GM18502 (cell line): ENCODE measurements at regions not wholly inside any gene's neighbourhood (a gene's known extent, or its start where the extent isn't known, plus 50 kb on each side); places are given as distances from the start of the nearest gene placed in this dataset.

Experiments used
- ATAC-seq: cut with Tn5 transposase; IDR thresholded peaks from one replicate; pipeline ENCODE4 v1.9.1; 2021; ENCODE audit warnings: mild to moderate bottlenecking; ENCODE audit not compliant: unreplicated experiment, poor library complexity

GRCh38 chr20:58094698-58095097 lies 133.8 kb downstream of the ANKRD60 start:
- no peak for ATAC-seq

GRCh38 chr20:58094160-58094559 lies 134.3 kb downstream of the ANKRD60 start:
- ATAC-seq = no peak

DNA sequence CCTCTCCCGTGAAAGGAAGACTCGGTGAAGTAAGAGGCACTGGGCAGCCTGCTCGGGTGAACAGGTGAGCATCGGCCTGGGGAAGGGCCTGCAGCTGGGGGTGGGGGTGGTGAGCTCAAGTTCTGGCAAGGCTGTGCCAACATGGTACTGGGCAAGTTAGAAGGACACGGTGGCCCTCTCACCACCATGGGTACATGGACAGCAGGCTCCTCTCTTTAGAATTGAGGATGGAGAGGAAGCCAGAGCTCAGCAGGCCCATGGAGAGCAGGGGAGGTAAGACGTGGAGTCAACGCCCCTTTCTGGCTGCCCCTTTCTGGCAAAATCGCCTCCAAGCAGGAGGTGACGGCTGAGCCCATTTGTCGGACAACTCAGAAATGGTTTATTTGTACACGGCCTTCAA lies 135.6 kb downstream of the ANKRD60 start:
- no peak for ATAC-seq

DNA sequence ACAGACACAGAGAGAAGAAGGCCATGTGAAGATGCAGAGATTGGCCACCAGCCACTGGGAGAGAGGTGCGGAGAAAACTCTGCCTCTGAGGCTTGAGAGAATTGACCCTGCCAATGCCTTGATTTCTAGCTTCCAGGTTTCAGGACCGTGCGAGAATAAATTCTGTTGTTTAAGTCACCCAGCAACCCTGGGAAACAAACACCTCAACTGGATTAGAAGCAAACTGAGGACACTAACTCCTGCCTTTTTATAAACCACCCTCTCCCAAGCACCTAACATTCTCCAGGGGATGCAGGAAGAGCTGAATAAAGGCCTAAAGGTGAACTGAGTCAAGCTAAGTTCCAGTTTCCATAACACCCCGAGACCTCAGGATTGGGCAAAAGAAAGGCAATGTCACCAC lies 136.1 kb downstream of the ANKRD60 start:
- no peak for ATAC-seq

DNA sequence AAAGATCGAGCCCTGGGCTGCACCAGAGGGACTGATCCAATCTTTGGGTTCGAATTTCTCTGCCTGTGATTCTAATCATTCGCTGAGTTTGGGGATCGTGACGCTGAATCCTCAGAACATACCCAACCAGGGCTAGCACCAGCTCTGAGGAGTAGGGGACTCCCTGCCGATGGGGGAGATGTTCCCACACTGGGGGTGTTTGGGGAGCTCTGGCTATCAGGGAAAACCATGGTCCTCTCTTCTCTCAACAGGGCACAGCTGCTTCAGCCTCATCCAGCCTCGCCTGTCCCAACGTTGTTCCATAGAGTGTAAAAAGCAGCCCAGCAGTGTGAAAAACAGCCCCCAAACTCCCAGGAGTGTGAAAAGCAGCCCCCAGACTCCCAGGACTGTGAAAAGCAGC lies 136.6 kb downstream of the ANKRD60 start:
- ATAC-seq = no peak

DNA sequence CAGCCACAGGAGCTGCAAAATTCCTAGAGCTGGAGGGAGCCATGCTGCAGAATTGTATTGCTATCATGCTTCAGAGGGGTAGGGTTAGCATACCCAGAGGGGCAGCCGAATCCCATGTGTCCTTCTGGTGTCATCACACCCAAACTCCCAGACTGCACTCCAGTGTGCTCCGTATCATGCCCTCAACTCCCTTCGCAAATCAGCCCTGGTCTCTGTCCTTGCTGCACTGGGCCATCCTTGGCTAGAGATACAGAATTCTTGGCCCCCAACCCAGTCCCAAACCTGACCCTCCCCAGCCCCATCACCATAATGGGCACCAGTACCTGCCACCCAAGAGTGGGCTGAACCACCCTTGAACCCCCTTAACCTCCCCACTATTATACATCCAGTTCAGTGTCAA lies 138.3 kb downstream of the ANKRD60 start:
- no peak for ATAC-seq

DNA sequence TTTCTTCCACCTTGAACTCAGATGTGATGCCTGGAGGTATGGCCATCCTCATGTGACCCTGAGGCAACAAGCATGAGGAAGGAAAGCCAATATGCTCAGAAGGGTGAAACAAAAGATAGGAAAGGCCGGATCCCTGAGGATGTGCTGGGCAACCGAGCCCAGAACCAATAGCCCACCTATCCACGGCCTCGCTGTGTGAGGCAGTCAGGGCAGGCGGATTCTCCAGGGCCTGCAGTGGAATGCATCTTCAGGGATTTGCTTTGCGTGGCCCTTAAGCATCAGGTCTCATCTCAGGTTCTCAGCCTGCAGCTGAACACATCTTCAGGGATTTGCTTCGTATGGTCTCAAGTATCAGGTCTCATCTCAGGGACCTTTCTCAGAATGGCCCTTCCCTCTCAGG lies 139.8 kb downstream of the ANKRD60 start:
- ATAC-seq = no peak

GRCh38 chr20:58088105-58088504 lies 140.3 kb downstream of the ANKRD60 start:
- ATAC-seq = no peak

- no peak for ATAC-seq
Measured at GRCh38 chr20:58087562-58087858, 140.9 kb downstream of the ANKRD60 start.

GRCh38 chr20:58086763-58087561 lies 141.5 kb downstream of the ANKRD60 start:
- ATAC-seq = no peak

DNA sequence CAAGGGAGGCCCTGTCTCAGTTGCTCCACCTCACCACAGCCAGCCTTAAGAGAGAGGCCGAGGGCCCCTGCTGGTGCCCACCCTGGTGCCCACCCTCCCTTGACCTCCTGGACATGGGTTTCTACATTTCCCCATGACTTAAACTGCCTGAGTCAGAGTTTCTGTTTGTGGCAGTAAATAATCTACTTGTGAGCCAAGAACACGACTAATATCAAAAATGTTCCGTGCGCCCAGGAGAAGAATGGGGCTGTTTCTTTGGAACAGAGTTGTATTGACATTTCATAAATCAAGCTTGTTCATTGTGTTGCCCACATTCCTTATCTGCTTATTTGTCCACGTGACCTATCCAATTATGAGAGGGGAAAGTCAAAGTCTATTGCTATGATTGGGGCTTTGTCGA lies 143.5 kb downstream of the ANKRD60 start:
- no peak for ATAC-seq

DNA sequence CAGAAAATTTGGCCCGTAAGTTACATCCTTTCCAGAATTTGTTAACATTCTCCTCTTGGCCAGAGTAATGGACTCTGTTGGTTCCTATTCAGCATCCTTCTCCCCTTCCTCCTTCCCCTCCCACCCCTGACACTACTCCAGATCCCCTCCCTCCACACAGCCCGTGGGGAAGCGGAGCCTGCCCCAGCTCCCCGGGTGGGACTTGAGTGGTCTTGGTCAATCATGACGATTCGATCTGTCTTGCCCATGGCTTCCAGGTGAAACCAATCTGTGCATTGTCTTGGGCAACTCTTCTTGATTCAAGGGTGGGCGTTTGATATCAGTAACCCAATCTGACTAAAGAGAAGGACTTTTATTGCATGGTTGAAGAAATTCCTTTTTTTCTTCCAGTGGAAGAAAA lies 143.9 kb downstream of the ANKRD60 start:
- no peak for ATAC-seq

DNA sequence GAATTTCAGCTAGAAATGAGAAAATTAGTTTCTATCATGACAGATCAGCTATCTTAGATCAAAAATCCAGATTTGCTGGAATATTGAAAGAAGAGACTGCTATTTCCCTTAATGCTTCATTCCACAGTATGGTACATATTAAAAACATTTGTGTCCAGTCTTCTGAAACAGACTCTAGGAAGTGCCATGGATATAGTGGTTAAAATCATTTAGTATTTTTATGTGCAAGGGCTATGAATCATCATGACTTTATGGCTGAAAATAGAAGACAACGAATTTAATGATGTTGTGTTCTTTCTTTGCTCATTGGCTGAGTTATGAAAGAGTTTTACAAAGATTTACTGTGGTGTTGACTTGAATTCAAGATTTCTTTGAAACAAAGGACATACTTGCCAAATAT lies 146.6 kb downstream of the ANKRD60 start:
- ATAC-seq = no peak

- no peak for ATAC-seq
Measured at GRCh38 chr20:58078741-58079522, 149.5 kb downstream of the ANKRD60 start.

- ATAC-seq = no peak
Measured at GRCh38 chr20:58077282-58077681, 151.2 kb downstream of the ANKRD60 start.

GRCh38 chr20:58076405-58076804 lies 152.0 kb downstream of the ANKRD60 start:
- no peak for ATAC-seq

DNA sequence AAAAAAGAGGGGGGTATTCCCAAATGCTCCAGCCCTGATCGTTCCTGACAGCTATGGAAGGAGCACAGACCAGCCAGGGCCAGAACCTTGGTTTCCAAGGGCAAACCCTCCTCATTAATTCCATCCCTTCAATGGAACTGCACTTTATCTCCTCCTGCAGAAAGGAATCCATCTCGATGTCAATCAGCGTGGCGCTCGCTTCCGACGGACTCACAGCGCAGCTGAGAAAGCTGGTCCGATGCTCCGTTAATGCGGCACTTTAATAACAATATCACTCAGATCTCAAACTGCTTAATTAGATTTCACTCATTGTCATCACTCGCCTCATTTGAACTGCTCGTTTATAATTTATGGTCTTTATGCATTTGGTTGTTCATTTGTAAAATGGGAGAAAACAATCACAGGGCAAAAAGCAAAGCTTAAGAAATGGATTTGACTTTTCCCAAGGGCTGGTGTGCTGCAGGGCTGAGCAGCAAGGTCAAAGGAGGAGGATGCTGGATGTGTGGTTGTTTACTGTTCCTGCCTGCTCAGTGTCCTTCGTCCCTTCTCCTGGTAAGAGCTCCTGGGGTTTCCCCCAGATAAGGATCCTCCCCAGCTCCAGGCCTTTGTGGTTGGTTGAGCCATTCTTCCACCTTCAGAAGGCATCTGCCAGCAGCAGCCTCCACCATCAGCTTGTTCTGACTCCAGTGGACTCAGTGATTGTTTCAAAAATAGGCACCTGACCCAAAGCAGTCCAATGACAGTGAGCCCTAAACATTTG lies 152.7 kb downstream of the ANKRD60 start:
- ATAC-seq = no peak

DNA sequence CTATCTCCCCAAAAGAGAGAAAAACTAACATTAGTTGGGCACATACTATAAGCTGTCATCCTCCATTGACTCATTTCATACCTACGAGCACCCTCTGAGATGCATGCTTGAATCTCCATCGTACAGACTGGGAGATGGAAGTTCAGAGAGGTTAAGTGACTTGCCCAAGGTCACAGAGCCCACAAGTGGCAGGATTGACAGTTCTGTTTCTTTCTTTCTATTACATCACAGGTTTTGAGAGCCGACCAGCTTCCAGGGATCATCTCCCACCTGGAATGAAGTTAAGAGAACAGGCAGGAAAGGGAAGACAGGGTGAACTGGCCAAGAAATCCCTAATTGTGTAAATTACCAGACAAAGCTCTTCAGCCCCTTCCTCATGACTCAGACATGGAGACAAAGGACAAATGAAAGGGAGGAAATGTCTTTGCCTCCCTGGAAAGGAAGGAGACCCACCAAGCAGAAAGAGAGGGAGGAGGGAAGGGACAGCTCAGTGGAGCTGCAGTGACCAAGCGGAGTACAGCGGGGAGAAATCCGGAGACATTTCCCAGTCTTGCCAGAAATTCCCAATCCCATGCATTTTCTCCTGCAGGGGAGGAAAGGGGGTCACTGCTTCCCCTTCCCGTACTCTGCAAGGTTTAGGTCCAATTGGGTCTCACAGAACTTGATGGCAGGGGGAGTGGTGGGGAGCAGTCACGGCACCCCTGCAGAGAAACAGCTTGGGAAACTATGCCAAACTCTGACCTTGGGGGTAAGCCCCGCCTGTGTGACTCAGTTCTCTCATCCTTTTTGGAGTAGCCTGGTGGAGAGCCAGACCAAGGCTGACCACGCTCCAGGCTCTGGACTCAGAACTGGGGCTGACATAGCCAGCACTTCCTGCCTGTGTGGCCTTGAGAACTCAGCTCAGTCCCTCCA lies 154.3 kb downstream of the ANKRD60 start:
- no peak for ATAC-seq

DNA sequence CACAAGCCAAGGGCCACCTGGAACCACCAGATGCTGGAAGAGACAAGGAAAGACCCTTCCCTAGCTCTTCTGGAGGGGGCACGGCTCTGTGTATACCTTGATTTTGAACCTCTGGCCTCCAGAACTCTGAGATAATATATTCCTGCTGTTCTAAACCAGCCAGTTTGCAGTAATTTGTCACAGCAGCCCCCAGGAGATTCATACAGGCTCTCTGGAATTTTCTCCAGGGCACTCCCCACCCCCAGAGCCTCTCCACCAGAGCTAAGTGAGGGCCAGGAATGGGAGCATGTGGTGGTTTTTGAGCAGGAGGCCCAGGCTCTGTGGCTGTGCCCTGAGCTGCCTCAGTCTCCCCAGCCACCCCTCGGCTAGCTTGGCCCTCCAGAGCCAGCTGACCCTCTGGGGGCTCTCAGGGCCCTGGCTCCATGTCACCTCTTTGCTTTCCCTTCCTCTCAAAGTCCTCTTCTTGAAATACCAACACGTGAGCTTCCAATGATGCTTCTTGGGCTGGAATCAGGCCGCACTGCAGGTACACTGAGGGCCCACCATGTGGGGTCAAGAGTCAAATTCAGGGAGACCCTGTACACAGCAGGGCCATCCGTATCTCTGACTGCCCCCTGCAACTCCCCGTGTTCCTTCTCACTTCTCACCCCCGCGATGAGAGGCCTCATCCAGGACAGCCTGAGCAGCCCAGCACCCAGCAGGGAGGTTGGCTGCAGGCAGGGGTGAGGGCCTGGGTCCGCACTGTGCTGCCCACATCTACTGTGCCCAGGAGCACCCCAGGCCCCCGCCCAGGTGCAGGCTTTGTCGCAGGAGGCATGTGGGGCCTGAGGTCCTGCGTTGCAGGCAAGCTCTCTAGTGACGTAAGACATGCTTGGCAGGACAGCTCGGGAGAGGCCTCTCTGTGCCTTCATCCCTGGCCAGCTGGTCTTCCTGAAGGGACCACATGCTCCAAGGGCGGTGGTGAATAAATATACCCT lies 155.5 kb downstream of the ANKRD60 start:
- ATAC-seq = no peak
